Skin of body (tissue), 1 donor: ENCODE measurements at regions not wholly inside any gene's neighbourhood (a gene's known extent, or its start where the extent isn't known, plus 50 kb on each side); places are given as distances from the start of the nearest gene placed in this dataset.
"Not testable (repeated sequence)": the region's sequence is repeated elsewhere in the genome, so short reads cannot be mapped to it uniquely, and the experiment has no call there.

Experiments used
- DNase-seq: peaks from one replicate; lab custom pipeline; 2025; lab: John Stamatoyannopoulos, UW

DNA sequence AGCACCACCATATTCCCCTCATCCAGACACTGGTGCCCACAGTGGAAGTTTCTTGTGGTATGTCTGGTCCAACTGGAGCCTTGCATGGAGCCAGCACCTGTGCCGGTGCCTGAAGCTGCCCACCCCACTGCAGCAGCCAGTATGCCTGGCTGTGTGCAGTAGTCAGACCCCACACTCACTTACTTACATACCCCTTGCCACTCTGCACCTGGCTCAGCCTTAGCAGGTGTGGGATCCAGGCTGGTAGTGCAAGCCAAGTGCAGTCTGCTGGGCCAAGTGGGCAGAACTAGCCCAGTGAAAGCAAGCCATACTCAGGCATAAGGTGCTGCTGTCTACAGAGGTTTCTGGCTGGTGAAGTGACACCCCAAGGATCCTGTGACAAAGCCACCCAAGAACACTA lies 871.4 kb upstream of the C9orf72 start:
- DNase-seq: no peak

DNA sequence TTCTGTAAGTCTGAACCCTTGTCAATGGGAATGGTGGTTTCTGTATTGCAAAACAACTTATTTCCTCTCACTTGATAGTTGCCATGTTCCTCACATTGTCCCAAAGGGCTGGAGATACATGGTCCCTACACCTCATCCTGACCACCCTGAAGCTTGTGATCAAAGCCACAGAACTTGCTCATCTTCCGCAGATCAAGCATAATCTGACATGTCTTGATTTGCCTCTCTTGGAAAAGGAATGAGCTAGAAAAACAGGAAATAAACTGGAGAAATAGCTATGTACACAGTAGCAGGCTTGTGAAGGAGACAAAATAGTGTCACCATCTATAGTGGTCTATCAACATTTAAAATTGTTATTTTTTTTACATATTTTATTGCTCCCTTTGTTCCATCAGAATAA lies 871.9 kb upstream of the C9orf72 start:
- no peak for DNase-seq

DNA sequence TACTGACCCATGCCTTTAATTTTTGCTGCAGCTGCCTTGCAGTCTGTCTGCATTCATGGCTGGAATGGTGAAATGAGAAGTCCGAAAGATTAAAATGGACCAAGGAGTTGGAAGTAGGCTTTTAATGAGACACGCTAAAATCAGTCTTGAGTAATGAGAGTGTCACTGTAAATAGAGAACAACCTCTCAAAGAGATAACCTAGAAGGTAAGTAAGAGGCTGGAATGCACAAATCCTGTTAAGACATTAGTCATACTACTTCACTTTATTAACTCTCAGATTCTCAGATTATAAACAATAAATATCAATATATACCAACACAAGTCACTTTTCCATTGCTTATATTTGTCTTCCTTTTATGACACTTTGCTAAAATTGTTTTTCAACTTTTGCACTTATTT lies 880.6 kb upstream of the C9orf72 start:
- no peak for DNase-seq

DNA sequence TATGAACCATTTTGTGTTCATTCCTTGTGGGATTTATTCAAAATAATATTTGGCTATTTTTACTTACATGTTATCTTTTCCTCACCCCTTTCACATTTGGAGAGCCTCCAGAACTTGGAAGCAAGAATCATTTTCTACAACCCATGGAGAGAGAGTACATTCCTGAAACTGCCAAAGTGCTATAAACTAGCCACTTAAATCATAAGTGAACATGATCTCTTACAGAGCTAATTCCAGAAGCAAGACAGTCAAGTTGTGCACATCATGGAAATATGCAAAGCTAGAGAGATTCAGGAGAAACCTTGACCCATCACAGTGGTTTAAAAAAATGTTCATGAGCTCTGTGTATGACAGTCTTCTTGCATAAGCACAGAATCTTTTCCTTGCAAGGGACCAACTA lies 883.6 kb upstream of the C9orf72 start:
- DNase-seq: peak; percentile 26

DNA sequence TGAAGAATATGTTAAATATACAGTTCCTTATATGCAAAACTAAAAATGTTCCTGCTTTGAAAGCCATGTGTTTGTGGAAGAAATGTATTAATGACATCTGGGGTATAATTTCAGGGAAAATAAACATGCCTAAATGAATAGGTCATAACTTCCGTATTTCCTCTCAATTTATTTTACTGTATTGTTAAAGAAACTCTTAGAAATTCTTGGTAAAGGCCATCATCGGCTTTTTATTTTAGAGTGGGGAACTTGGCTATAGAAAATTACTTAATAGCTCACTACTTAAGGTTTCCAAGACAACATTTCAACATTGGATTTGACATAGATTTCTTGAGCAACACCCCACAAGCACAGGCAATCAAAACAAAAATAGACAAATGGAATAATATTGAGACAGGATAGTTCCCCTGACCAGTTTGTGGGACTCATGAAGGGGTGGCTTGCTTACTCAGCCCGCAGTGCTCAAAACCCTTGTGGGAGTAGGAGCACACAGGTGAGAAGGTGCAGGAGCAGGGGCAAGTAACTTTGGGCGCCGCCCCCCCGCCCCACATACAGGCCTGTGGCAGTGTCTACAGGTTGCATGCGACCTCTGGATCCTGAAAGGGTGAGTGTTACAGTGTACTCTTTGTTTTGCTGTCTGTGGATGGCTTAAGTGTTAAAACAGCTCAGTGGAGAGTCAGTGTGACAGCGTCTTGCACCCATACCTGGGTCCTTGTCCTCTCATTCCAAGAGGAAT lies 891.4 kb upstream of the C9orf72 start:
- peak; percentile 73 for DNase-seq

DNA sequence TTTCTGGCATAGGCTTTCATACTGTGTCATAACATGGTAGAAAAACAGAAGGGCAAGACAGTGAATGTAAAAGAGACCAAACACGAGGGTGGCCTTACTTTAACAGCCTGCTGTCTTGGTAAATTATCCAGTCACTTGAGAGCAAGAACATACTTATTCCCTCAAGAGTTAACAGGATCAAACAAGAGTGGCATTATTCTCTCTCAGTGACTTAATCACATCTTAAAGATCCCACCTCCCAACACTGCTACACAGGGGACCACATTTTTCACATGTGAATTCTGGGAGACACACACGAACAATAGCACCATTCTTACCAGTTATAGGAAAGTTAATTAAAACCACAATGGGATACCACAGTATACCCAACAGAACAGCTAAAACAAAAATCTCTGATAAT lies 898.0 kb upstream of the C9orf72 start:
- no peak for DNase-seq

DNA sequence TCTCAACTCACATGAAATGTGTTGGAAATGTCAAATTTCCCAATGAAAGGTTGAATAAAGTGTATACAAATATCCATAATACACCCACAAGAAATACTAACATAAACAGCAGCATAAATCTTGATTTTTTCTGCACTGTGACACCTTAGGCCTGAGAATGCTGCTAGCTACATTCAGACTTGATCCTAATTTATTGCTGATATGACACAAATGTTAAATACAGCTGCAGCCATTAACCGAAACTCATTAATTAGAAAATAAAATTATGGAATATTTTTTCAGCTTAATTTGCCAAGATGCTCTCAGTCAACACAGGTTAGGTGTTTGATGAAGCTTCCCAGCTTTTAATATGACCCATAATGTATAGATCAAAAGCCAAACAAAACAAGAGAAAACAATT lies 914.3 kb upstream of the C9orf72 start:
- DNase-seq: no peak

DNA sequence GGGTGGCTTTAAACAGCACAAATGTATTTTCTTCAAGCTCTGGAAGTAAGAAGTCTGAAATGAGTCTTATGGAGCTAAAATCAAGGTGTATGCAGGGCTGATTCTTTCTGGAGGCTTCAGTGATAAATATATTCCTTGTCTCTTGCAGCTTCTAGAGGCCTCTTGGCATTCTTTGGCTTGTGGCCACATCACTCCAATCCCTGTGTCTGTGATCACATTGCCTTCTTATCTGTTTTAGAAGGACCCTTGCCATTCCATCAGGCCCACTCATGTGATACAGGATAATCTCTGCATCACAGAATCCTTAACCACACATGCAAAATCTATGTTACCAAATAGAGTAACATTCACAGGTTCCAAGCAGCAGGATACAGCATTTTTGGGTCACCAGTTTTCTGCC lies 917.8 kb upstream of the C9orf72 start:
- DNase-seq: no peak

DNA sequence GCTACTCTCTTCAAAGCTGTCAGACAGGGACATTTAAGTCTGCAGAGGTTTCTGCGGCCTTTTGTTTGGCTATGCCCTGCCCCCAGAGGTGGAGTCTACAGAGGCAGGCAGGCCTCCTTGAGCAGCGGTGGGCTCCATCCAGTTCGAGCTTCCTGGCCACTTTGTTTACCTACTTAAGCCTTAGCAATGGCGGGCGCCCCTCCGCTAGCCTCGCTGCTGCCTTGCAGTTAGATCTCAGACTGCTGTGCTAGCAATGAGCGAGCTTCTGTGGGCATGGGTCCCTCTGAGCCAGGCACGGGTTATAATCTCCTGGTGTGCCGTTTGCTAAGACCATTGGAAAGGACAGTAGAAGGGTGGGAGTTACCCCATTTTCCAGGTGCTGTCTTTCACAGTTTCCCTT lies 924.9 kb upstream of the C9orf72 start:
- DNase-seq: not testable (repeated sequence)

DNA sequence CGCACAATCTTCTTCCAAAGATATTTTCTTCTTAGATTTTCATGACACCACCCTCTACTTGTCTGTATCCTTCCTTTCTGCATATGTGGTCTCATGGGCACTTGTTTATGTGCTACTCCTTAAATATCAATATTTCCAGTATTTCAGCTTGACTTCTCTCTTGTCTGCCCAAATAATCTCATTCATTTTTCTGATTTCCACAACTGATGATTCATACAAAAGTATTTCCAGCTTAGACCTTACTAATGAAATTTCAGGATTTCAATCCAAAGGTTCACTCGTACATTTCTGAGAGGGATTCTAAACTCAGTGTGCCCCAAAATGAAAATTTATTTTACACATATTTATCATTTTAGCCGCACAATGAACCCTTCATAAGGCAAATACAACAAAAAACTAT lies 928.9 kb upstream of the C9orf72 start:
- no peak for DNase-seq

DNA sequence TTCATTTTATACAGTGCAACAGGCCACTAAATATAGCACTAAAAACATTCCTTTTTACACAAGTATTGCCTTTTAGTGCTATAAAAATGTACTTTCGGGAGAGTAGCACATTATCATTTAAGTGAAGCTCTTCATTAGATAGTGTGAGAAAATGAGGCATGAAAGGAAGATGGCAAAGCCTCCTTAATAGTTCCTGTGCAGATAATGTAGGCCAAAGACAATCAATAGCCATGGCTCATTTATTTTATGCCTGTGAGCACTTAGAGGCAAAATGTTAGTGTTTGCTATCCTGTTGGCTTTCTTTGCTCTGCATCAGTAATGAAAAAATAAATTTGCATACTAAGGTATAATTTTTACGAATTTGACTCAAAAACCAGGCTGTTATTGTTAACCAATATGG lies 929.5 kb upstream of the C9orf72 start:
- no peak for DNase-seq

DNA sequence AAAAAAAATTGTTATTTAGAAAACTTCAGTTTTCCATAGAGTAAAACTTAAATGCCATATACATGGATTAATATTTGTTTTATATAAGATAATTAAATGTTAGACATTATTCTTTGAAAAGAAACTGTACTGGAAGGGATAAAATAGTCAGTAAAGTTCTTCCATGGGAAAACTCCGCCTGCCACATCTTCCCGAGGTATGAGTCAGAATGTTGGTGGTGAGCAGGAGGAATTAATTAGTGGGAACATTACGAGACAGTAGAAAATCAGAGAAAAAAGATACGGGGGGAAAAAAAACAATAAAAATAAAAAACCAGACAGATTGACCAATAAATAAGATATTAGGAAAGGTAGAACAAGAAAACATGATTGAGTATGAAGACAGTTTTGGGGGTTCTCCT lies 930.3 kb upstream of the C9orf72 start:
- DNase-seq: no peak

DNA sequence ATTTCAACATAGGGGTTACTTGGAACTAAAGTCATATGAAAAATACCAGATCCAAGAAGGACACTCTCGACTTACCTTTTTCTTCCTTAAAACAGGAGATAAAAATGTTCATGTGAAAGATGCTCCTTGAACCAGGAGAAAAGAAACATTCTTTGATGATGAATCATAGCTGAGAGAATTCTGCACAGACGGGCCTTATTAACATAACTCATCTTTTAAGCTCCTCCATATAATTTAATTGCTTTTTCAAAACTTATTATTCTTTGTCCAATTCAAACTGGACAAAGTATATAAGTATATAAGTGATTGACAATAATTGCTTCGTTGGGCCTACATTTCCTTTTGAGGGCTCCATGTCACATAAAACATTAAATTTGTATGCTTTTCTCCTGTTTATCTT lies 945.2 kb upstream of the C9orf72 start:
- DNase-seq: no peak

DNA sequence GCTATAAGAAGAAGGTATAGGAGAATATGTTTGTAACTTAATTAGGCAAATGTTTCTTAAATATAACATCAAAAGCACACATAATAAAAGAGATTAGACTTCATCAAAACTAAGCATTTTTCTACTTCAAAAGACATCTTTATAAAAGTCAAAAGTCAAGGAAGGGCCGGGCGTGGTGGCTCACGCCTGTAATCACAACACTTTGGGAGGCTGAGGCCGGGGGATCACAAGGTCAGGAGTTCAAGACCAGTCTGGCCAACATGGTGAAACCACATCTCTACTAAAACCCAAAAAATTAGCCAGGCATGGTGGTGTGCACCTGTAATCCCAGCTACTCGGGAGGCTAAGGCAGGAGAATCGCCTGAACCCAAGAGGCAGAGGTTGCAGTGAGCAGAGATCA lies 951.0 kb upstream of the C9orf72 start:
- not testable (repeated sequence) for DNase-seq

DNA sequence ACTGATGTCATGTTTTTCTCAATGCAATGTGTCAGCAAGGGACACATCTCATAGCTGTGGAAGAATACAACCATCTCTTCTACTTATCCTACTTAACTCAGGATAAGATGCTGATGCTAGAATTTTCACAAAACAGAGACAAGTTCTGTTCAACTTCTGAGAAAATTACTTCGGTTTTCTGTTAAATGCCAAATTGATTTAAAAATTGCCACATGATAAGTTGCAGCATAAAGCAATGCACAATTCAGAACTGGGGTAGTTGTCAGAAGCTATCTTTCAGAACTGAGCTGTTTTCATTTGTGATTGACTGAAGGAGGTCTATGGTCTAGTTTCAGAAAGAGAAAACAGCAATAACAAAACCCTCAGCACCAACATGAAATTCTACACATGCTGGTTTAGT lies 954.8 kb upstream of the C9orf72 start:
- DNase-seq: no peak

DNA sequence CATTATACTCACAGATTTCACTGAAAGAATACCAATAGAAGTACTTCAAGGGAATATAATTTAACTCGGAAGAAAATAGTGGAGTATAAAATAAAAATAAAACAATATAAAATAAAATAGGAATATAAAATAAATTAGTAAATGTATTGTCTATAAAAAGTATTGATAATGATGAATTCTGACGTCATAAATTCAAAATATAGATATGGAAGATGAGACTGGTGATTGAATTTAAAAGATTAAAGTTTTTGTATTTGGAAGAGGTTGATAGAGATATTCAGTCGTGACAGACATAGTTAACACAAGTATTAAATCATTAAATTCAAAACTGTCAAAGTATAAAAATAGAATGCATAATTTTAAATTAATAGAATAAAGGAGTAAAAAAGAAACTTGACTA lies 964.9 kb upstream of the C9orf72 start:
- DNase-seq: no peak

DNA sequence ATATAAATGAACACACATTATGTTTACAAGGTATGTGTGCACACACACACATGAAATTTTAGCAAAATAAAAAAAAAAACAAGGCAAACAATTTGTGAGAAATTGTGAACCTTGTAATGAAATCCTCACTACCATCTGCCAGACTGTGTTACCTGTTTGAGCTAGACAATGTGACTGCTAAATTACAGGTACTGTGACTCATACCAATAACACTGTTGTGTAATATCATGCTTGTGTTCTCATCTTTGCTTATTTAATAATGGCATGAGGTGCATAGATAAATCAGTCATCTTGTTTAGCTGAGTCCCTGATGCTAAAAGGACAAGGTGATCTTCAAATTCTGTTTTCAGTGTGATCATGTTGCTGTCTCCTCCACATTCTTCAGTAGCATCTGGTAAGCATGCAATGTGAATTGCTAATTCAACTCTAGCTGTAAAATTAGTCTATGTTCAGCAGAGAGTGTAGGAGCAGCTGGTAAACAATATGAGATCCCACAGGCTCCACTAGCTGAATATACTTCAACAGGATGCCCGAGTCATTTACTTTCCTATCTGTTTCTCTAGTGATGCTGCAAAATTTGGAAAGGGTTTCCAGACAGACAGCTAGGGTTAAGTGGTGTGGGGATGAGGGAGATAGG lies 966.3 kb upstream of the C9orf72 start:
- no peak for DNase-seq

DNA sequence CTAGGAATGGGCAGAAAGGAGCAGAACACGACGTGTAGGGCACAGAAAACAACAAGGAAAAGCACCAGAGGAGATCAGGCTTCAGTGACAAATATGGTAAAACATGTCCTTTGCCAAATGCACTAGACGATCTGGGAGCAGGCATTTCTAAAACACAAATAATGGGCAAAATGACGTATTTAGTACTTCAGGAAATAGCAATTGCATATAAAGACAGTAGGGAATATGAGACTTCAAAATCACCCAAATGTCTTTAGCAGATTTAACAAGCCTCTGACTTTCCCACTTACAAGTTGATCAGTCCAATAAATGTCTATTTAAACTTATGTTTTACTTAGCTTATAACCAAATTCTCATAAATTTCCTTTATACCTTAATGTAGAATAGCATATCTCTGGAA lies 969.6 kb upstream of the C9orf72 start:
- no peak for DNase-seq

DNA sequence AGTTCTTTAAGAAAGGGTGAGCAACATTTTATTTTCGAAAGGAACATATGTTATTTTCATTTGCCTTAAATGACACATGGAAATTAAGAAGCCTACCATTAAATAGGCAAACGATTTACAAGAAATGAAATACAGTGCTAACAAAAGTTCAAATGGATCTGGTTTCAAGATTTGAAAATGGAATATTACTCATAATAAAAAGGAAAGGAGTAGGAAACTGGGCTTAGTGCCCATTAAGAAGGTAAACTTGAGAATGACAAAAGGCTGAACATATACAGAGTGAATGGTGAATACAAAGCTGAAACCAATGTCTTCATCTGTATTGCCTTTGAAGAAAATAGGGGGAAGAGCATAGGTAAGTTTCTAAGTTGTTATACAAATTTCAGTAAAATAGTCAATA lies 974.2 kb upstream of the C9orf72 start:
- DNase-seq: no peak

DNA sequence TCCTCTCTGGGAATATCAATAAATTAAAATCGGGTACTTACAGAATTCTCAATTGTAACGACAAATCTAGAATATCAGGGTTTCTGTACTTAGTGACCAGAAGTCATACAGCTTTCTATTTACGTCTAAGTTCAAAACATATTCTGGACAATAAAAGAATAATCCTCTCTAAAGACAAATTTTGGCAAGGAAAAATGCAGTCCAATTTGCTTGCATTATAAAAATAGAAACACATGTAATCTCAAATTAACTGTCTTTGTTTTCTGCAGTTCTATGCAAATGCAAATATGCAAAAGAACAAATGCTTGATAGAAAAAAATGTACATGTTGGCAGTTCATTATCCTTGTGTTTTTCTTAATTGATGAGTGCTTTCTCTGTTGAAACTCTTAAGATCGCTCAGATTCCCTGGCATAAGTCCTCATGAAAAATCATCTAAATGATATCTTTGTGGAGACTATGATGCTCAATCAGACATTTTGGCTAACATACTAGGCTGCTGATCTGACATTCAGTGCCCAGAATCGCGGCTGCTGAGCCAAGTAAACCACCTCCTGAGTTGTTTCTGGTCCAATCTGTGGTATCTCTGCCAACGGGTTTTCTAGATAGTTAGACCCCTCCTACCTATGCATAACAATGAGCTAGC lies 990.1 kb upstream of the C9orf72 start:
- DNase-seq: peak; percentile 26

DNA sequence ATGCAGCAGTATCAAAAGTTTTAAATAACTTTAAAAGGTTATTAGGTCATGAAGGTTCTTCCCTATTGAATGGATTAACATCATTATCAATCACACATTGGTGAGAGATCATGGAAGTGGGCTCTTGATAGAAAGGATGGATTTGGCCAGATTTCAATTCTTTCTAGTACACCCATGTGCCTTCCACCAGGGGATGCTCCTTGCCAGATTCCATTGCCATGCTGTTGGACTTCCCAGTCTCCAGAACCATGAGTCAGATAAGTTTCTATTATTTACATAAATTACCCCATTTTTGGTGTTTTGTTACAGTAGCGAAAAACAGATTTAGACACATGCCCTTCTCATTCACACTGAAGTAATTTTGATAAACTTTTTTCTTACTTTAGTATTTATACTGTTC lies 1010.6 kb upstream of the C9orf72 start:
- DNase-seq: no peak

DNA sequence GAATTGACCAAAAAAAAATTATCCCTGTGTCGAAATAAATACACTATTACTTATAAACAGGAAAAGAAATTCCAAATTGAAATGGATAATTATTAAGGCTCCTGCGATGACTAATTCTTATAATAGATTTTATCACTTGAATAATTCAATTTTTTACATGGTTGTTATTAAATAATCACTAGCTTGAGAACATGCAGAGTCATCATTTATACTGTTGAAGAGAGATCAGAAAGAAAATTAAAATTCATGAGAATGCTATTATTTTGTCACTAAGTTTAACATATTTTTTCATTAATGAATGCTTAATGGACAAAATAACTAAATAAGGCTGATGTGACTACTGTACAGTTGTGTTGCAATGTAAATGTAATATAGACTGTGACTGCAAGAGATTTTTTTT lies 1011.3 kb upstream of the C9orf72 start:
- no peak for DNase-seq

DNA sequence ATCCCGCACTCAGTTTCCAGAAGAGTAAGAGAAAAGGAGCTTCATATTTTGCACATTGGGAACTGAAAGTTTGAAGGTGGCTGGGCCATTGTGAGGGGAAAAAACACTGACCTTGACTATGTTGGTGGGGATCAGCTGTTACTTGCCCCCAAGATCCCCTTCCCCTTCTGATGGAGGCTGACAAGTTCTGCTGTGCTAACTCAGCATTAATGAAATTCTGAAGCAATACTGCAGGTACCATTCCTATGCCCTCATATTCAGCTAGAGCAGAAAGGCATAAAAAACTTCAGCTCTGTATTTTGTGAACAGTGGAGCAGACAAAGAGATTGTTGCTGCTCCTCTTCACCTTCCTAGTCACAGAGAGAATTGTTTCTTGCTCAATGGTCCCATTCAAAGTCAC lies 1013.8 kb upstream of the C9orf72 start:
- no peak for DNase-seq
